GM21526 (cell line): ENCODE measurements at regions not wholly inside any gene's neighbourhood (a gene's known extent, or its start where the extent isn't known, plus 50 kb on each side); places are given as distances from the start of the nearest gene placed in this dataset.

Source experiments
- ATAC-seq: cut with Tn5 transposase; IDR thresholded peaks from one replicate; pipeline ENCODE4 v1.9.1; 2021; ENCODE audit warnings: moderate library complexity; ENCODE audit not compliant: unreplicated experiment, low FRiP score

GRCh38 chr13:108156749-108157148, 58.6 kb downstream of the LIG4 start:
- no peak for ATAC-seq

GRCh38 chr13:108155185-108156106, 59.9 kb downstream of the LIG4 start:
- peak; percentile 68 for ATAC-seq

GRCh38 chr13:108154421-108154858, 60.9 kb downstream of the LIG4 start:
- ATAC-seq: no peak

- no peak for ATAC-seq
Observed at GRCh38 chr13:108146642-108147041, 68.7 kb downstream of the LIG4 start.

GRCh38 chr13:108142702-108143436, 72.5 kb downstream of the LIG4 start:
- ATAC-seq: no peak

GRCh38 chr13:108137176-108137575, 78.2 kb downstream of the LIG4 start:
- ATAC-seq: no peak

- no peak for ATAC-seq
Observed at GRCh38 chr13:108127406-108127805, 87.9 kb downstream of the LIG4 start.

- no peak for ATAC-seq
Observed at GRCh38 chr13:108126056-108126455, 89.3 kb downstream of the LIG4 start.

- no peak for ATAC-seq
Observed at GRCh38 chr13:108121406-108121805, 93.9 kb downstream of the LIG4 start.

GRCh38 chr13:108120856-108121255, 94.5 kb downstream of the LIG4 start:
- no peak for ATAC-seq

- no peak for ATAC-seq
Observed at GRCh38 chr13:108120302-108120701, 95.0 kb downstream of the LIG4 start.

- ATAC-seq: no peak
Observed at GRCh38 chr13:108115738-108116137, 99.6 kb downstream of the LIG4 start.

GRCh38 chr13:108113407-108113806, 101.9 kb downstream of the LIG4 start:
- ATAC-seq: no peak

GRCh38 chr13:108104736-108105135, 110.6 kb downstream of the LIG4 start:
- no peak for ATAC-seq

- ATAC-seq: no peak
Observed at GRCh38 chr13:108102771-108103170, 112.6 kb downstream of the LIG4 start.

- ATAC-seq: no peak
Observed at GRCh38 chr13:108096301-108096915, 118.9 kb downstream of the LIG4 start.

GRCh38 chr13:108095036-108095435, 120.3 kb downstream of the LIG4 start:
- no peak for ATAC-seq

- no peak for ATAC-seq
Observed at GRCh38 chr13:108093616-108094015, 121.7 kb downstream of the LIG4 start.

- no peak for ATAC-seq
Observed at GRCh38 chr13:108087810-108088209, 127.5 kb downstream of the LIG4 start.

- no peak for ATAC-seq
Observed at GRCh38 chr13:108086678-108087077, 128.7 kb downstream of the LIG4 start.

- ATAC-seq: no peak
Observed at GRCh38 chr13:108084840-108085239, 130.5 kb downstream of the LIG4 start.
